ENCODE measurements at regions not wholly inside any gene's neighbourhood (a gene's known extent, or its start where the extent isn't known, plus 50 kb on each side); places are given as distances from the start of the nearest gene placed in this dataset.

- Histone ChIP-seq H3K36me3 (ENCODE audit: control insufficient read depth in 2 of 2, extremely low read depth in 1 of 2, insufficient read depth in 2 of 2, low read length in 2 of 2) (no peaks in the 10 kb centered on the region), H3K4me2 (ENCODE audit: insufficient read depth, low read length) (no peak overlapping the region), H3K79me2 (ENCODE audit: control insufficient read depth, insufficient read depth, low read length) (no peaks in the 10 kb centered on the region), H3K9me1 (replicated peaks; ENCODE audit: control insufficient read depth, extremely low read depth, insufficient read depth, low read length) (no peaks in the 10 kb centered on the region), H3K27me3 (ENCODE audit: control insufficient read depth in 2 of 2, insufficient read depth in 2 of 2, low read length in 2 of 2) (no peaks in the 10 kb centered on the region), H3K4me3 (replicated peaks in 1 of 3; ENCODE audit: insufficient read depth in 1 of 3, low read depth in 1 of 3, low read length in 3 of 3) (no peak overlapping the region), H2AFZ (ENCODE audit: low read depth, low read length) (no peak overlapping the region), H3K4me1 (ENCODE audit: control insufficient read depth, extremely low read depth, insufficient read depth, low read length) (no peaks in the 10 kb centered on the region), H4K20me1 (replicated peaks; ENCODE audit: control insufficient read depth, extremely low read depth, insufficient read depth, low read length) (no peaks in the 10 kb centered on the region), H3K9ac (replicated peaks; ENCODE audit: extremely low read depth, insufficient read depth, low read length) (no peak overlapping the region), H3K9me3 (replicated peaks; ENCODE audit: control insufficient read depth, insufficient read depth, low read length) (no peaks in the 10 kb centered on the region), H3K27ac (ENCODE audit: insufficient read depth, low read depth, low read length) (no peak overlapping the region)
- dilution Hi-C loops (cut with MboI; ENCODE audit: extremely low pct_ligation_motif_present, low sequenced_read_pairs), result no loop called here
- FAIRE-seq, result no peak
- no peak for DNase-seq (ENCODE audit: low read depth, low spot score)
- POLR2A ChIA-PET, result no interaction called here
- intact Hi-C loops (cut with micrococcal nuclease), result no loop called here
- CTCF ChIA-PET, result interaction anchor here (1.2 to 4.4 kb wide), 2 partner anchors 13 kb away, joined by 3 to 22 read pairs; no protein-coding TSS in a partner anchor
- TF ChIP-seq POLR2AphosphoS5 (IDR thresholded peaks at IDR 0.05; ENCODE audit: insufficient read depth, low read depth, low read length), result no peak
- no peak for TF ChIP-seq EZH2 (IDR thresholded peaks at IDR 0.05; ENCODE audit: borderline replicate concordance, low read depth, low read length, severe bottlenecking)
- no peak for TF ChIP-seq MAX (IDR thresholded peaks at IDR 0.05; ENCODE audit: insufficient read depth, insufficient read length)
- TF ChIP-seq CTCF (IDR thresholded peaks at IDR 0.05; ENCODE audit: extremely low read depth in 1 of 2, insufficient read depth in 1 of 2, low read depth in 1 of 2, low read length in 2 of 2), result no peak
- no peak for TF ChIP-seq FOS (IDR thresholded peaks at IDR 0.05; ENCODE audit: borderline replicate concordance, insufficient read depth, low read length)
- TF ChIP-seq MYC (IDR thresholded peaks at IDR 0.05; ENCODE audit: low read depth, low read length), result no peak
- no peak for TF ChIP-seq GATA2 (IDR thresholded peaks at IDR 0.05; ENCODE audit: insufficient read depth, insufficient read length, low read depth, low read length)
- no peak for TF ChIP-seq JUN (IDR thresholded peaks at IDR 0.05; ENCODE audit: borderline replicate concordance, insufficient read depth, insufficient read length, low read depth)
- no peak for TF ChIP-seq POLR2A (IDR thresholded peaks at IDR 0.05; ENCODE audit: low read depth, low read length)
- BruUV-seq (replicated peaks), result no TSS peak
These were observed 58.9 kb upstream of the EPCAM start for GRCh38 chr2:47309952-47310800.
